ENCODE measurements at regions not wholly inside any gene's neighbourhood (a gene's known extent, or its start where the extent isn't known, plus 50 kb on each side); places are given as distances from the start of the nearest gene placed in this dataset.

- DNase-seq (ENCODE audit: low read depth) = peak; percentile 83
These were observed 198.5 kb downstream of the ADGRG6 start for GRCh38 chr6:142500250-142500786.

- DNase-seq (ENCODE audit: low read depth) = no peak
These were observed 200.0 kb downstream of the ADGRG6 start for GRCh38 chr6:142501795-142502194.

DNA sequence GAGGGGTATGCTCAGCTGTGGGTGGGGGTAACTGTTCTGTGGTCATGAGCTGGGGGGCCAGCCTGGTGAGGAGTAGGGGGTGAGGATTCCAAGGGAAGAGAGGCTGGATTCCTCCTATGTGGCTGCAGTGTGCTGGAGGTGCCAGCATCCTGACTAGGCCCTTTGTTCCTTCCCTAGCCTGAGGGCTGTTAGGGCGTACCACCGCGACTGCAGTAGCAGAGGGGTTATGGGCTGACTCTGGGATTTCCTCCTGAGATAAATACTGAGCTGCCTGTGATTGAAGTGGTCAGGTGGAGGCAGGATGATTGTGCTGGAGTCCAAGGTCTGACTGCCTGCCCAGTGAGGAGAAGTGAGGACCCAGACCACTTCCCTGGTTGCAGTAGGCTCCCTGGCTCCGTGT, 205.3 kb downstream of the ADGRG6 start:
- DNase-seq (ENCODE audit: low read depth) = no peak

DNA sequence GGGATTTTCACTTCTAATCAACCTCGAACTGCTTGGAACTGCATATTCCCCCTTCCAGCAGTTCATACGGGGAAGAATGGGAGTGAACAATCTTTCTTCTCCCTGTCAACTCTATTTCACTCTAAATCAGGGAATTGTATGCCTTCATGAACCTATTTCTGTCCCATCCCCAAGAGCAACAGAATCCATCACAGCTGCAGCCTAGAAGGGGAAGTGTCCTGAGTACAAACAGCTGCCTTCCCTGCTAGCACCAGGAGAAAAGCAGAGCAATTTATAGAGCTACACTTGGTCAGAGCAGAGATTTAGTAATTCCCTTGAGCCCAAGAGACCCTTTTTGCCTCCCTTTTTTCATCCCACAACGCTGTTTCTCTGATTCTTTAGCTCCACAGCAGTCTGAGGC, 208.4 kb downstream of the ADGRG6 start:
- DNase-seq (ENCODE audit: low read depth) = no peak

GRCh38 chr6:142518126-142518525, 216.3 kb downstream of the ADGRG6 start:
- no peak for DNase-seq (ENCODE audit: low read depth)

DNA sequence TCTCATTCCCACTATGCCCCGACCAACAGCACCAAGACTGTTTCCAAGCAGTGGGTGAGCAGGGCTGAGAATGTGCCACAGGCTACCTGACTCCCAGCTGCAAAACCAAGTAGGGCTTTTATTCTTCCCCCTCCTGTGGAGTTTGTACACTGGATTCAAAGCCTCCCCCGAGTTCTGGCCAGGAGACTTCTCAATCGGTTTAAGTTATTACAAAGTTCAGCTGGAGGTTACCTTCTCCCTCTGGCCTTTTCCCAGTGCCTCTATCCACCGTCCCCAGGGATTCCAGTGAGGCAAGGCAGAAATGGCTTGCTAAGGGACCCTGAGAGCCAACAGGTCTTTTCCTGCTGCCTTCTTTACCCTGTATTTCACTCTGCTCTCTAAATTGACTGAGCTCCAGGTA, 217.0 kb downstream of the ADGRG6 start:
- DNase-seq (ENCODE audit: low read depth) = no peak

GRCh38 chr6:142521791-142522190, 220.0 kb downstream of the ADGRG6 start:
- no peak for DNase-seq (ENCODE audit: low read depth)

GRCh38 chr6:142523515-142524375, 221.9 kb downstream of the ADGRG6 start:
- DNase-seq (ENCODE audit: low read depth) = no peak

GRCh38 chr6:142530566-142530965, 228.8 kb downstream of the ADGRG6 start:
- no peak for DNase-seq (ENCODE audit: low read depth)

GRCh38 chr6:142531727-142532126, 229.9 kb downstream of the ADGRG6 start:
- DNase-seq (ENCODE audit: low read depth) = no peak

DNA sequence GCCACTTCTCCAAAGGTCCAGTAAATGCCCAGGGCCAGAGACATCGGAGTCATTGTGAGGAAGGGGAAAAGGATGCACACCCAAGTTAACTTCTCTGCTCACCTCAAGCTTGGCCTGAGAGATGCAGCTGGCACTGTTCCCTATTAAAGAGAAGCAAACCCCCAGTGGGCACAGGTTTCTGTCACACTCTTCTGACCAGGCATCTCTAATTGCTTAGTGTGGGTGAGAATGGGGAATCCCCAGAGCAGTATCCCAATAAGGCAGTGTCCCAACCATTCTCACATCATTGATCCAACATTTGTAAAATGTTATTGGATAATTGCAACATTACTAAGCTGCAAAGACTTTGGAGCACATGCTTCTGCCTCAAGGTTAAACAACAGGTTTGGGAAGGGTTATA, 232.3 kb downstream of the ADGRG6 start:
- no peak for DNase-seq (ENCODE audit: low read depth)

- DNase-seq (ENCODE audit: low read depth) = no peak
These were observed 232.7 kb downstream of the ADGRG6 start for GRCh38 chr6:142534484-142534883.

DNA sequence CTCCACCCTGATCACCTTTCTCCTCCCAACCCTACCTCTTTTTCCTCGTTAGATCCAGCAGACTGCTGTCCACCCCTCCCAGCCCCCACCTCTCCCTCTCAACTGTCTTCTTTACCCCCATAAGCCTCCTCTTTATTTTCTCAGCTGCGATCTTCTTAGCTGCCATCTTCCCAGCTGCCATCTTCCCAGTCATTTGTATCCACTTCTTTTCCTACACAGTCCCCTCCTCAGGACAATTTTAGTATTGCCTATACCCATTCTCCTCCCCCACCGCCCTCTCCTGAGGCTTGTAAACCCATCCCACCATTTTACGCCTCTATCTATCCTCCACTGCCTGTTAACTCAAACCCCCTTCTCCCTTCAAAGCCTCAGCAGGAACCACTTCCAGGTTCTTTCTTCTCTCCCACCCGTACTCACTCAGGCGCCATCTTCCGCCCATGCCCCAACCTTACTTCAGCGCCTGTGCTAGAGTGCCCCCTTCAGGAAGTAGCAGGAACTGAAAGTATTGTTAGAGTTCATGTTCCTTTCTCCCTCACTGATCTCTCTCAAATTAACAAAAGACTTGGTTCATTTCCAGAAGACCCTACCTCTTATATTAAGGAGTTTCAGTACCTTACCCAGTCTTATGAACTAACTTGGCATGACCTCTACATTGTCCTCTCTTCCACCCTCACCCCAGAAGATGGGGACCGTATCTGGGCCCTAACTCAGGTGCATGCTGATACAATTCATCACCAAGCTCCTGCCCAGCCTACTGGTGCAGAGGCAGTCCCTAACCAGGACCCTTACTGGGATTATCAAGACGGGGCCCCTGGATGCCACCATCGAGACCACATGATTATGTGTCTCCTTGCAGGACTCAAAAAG, 236.0 kb downstream of the ADGRG6 start:
- no peak for DNase-seq (ENCODE audit: low read depth)

DNA sequence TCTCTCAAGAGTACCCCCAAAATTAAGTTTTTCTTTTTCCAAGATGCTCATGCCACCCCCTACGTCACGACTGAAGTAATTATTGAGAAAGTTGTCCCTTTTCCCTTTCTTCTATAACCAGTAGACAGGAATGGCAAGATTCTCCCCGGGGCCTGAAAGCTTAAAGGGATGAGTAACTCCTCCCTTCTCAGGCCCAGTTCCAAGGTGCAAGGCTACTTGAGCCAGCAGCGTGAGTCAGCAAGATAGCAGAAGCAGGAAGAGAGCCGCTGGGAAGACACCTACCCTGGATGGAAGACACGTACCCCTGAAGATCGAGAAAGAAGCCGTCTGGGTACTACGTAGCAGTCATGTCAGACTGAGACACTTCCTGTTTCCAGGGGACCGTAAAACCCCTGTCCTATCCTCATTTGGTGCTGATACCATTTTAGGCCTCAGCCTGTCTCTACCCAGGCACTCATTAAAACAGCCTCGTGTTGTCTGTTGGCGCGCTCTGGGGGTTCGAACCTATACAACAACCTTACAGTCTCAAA, 241.0 kb downstream of the ADGRG6 start:
- peak; percentile 38 for DNase-seq (ENCODE audit: low read depth)

- DNase-seq (ENCODE audit: low read depth) = no peak
These were observed 241.8 kb downstream of the ADGRG6 start for GRCh38 chr6:142543606-142544005.

DNA sequence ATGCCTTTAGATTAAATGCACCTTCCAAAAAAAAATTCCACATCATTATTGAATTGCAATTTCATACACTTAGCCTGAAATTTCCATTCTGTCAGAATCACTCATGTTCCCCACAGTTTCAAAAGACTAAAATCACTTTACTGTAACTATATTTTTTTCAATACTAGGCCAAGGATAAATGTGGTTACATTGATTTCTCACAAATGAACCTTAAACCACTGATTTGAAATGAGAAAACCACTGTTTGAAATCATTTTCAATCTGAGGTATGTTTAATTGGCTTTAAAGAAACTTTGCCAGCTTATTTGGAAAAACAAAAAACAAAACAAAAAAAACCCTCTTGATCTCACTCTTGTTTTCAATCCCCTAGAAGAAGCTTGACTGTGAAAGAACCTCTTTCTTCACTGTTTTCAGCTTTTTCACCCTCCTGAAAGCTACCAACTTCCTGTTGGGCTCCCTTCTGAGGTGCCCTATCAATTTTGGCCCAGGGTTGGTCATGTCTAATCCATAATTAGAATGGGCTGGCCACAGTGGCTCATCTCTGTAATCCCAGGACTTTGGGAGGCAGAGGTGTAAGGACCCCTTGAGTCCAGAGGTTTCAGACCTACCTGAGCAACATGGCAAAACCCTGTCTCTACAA, 242.5 kb downstream of the ADGRG6 start:
- DNase-seq (ENCODE audit: low read depth) = no peak

GRCh38 chr6:142545147-142545546, 243.3 kb downstream of the ADGRG6 start:
- DNase-seq (ENCODE audit: low read depth) = no peak

DNA sequence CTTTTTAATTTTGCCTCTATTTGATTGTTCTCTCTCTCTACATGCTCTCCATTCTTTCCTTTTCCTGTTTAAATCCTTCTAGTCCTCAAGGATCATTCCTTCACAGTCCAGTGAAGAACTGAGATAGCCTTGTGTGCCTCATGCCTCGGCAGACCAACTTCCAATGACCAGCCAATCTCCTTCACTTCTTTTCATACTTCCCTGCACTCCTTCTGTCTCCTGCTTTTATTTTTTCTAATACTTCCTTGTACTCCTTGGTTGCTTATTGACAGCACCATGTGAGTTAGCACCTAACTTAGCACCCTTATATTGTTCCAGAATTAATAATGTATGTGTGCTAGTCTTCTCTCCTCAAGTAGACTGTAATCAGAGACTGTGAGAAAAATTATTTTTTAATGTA, 246.8 kb downstream of the ADGRG6 start:
- no peak for DNase-seq (ENCODE audit: low read depth)

DNA sequence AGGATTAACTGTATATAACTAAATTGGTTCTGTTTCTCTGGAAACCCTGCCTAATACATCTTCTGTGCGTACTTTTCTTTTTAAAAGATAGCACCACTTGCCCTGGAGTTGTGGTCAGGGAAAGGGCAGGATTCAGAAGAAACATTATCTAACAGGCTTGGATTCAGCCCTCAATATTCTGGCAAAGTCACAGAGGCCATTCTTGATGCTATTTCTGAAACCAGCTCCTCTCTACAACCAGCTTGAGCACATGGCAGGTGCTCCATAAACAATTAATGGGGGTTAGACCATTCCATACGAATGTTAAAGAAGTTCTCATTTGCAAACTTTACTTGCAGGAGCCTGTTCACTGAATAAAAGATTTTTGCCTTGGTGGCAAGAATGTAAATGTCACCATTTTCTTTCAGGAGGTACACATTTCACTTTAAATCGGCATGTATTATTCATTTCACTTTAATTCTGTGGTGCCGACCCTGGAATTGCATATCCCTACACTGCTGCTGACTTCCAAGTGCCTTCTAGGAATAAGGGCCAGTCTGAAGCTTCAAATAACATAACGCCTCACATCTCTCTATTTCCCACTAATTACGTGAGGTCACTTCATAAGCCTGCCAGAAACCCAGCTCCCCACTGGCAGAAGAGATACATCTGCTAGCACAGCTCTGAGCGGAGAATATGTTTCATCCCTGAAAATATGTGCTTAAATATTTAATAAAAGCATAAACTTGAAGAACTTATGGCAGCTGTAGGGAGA, 248.7 kb downstream of the ADGRG6 start:
- DNase-seq (ENCODE audit: low read depth) = no peak

GRCh38 chr6:142551274-142551811, 249.5 kb downstream of the ADGRG6 start:
- DNase-seq (ENCODE audit: low read depth) = no peak

- DNase-seq (ENCODE audit: low read depth) = no peak
These were observed 257.0 kb downstream of the ADGRG6 start for GRCh38 chr6:142558786-142559185.

All from stromal cell of bone marrow (primary cell).